ENCODE measurements at regions not wholly inside any gene's neighbourhood (a gene's known extent, or its start where the extent isn't known, plus 50 kb on each side); places are given as distances from the start of the nearest gene placed in this dataset.

GRCh38 chr6:130524552-130524951 is 158.7 kb downstream of the TMEM200A start:
- peak; percentile 4 for TF ChIP-seq CTCF (IDR thresholded peaks at IDR 0.05; ENCODE audit: borderline replicate concordance, extremely low read depth, low read length, poor library complexity, severe bottlenecking)
- no peak for TF ChIP-seq EZH2 (IDR thresholded peaks at IDR 0.05; ENCODE audit: borderline replicate concordance, low read depth, low read length, severe bottlenecking)
